ENCODE measurements at regions not wholly inside any gene's neighbourhood (a gene's known extent, or its start where the extent isn't known, plus 50 kb on each side); places are given as distances from the start of the nearest gene placed in this dataset.

GRCh38 chr3:187919544-187919943 is 174.3 kb upstream of the BCL6 start:
- TF ChIP-seq YY1 (IDR thresholded peaks at IDR 0.05; ENCODE audit: insufficient read depth, insufficient read length) (no peak), ZNF274 (IDR thresholded peaks at IDR 0.05; ENCODE audit: low read depth, low read length) (no peak)
